ENCODE measurements at regions not wholly inside any gene's neighbourhood (a gene's known extent, or its start where the extent isn't known, plus 50 kb on each side); places are given as distances from the start of the nearest gene placed in this dataset.

- WGBS, result 64% methylated on average over 6 of the region's 6 CpGs
- H3K27ac ChIP-seq (ENCODE audit: low read depth, low read length), result no peak overlapping the region
- peaks cover 18% of the 10 kb centered on the region for H3K4me1 ChIP-seq (ENCODE audit: insufficient read depth, low read length)
- H3K4me3 ChIP-seq (ENCODE audit: low read length), result no peak overlapping the region
- H3K9me3 ChIP-seq (ENCODE audit: insufficient read depth, low read depth, low read length), result peaks cover 6% of the 10 kb centered on the region; the same call in 1 of the 2 replicates
- no peaks in the 10 kb centered on the region for H3K27me3 ChIP-seq (ENCODE audit: insufficient read depth, low read length)
- no peak overlapping the region for H3K9ac ChIP-seq (ENCODE audit: low read depth, low read length)
- no peaks in the 10 kb centered on the region for H3K36me3 ChIP-seq (ENCODE audit: insufficient read depth, low read length)
Observed at GRCh38 chr1:213830371-213830770, 157.4 kb upstream of the PROX1 start.

GRCh38 chr1:213840575-213840974, 147.2 kb upstream of the PROX1 start:
- no peak overlapping the region for H3K4me3 ChIP-seq (ENCODE audit: low read length)
- no peaks in the 10 kb centered on the region for H3K36me3 ChIP-seq (ENCODE audit: insufficient read depth, low read length)
- no peaks in the 10 kb centered on the region for H3K27me3 ChIP-seq (ENCODE audit: insufficient read depth, low read length)
- H3K9ac ChIP-seq (ENCODE audit: low read depth, low read length), result no peak overlapping the region
- no peaks in the 10 kb centered on the region for H3K4me1 ChIP-seq (ENCODE audit: insufficient read depth, low read length)
- no peak overlapping the region for H3K27ac ChIP-seq (ENCODE audit: low read depth, low read length)
- WGBS, result 87% methylated on average over 3 of the region's 3 CpGs
- no peaks in the 10 kb centered on the region for H3K9me3 ChIP-seq (ENCODE audit: insufficient read depth, low read depth, low read length)

- no peaks in the 10 kb centered on the region for H3K27me3 ChIP-seq (ENCODE audit: insufficient read depth, low read length)
- no peaks in the 10 kb centered on the region for H3K36me3 ChIP-seq (ENCODE audit: insufficient read depth, low read length)
- no peak overlapping the region for H3K9ac ChIP-seq (ENCODE audit: low read depth, low read length)
- no peaks in the 10 kb centered on the region for H3K4me1 ChIP-seq (ENCODE audit: insufficient read depth, low read length)
- H3K4me3 ChIP-seq (ENCODE audit: low read length), result no peak overlapping the region
- 89% methylated on average over 2 of the region's 2 CpGs for WGBS
- H3K27ac ChIP-seq (ENCODE audit: low read depth, low read length), result no peak overlapping the region
- H3K9me3 ChIP-seq (ENCODE audit: insufficient read depth, low read depth, low read length), result no peaks in the 10 kb centered on the region
Observed at GRCh38 chr1:213844632-213845031, 143.1 kb upstream of the PROX1 start.

GRCh38 chr1:213852107-213852506, 135.7 kb upstream of the PROX1 start:
- no peak overlapping the region for H3K4me3 ChIP-seq (ENCODE audit: low read length)
- no peaks in the 10 kb centered on the region for H3K9me3 ChIP-seq (ENCODE audit: insufficient read depth, low read depth, low read length)
- H3K27ac ChIP-seq (ENCODE audit: low read depth, low read length), result no peak overlapping the region
- whole genome bisulfite sequencing, result 96% methylated on average over 2 of the region's 2 CpGs
- H3K9ac ChIP-seq (ENCODE audit: low read depth, low read length), result no peak overlapping the region
- no peaks in the 10 kb centered on the region for H3K4me1 ChIP-seq (ENCODE audit: insufficient read depth, low read length)
- no peaks in the 10 kb centered on the region for H3K36me3 ChIP-seq (ENCODE audit: insufficient read depth, low read length)
- no peaks in the 10 kb centered on the region for H3K27me3 ChIP-seq (ENCODE audit: insufficient read depth, low read length)

- Histone ChIP-seq H3K36me3 (ENCODE audit: insufficient read depth, low read length) (no peaks in the 10 kb centered on the region), H3K27me3 (ENCODE audit: insufficient read depth, low read length) (no peaks in the 10 kb centered on the region), H3K4me3 (ENCODE audit: low read length) (no peak overlapping the region), H3K27ac (ENCODE audit: low read depth, low read length) (no peak overlapping the region), H3K9me3 (ENCODE audit: insufficient read depth, low read depth, low read length) (no peaks in the 10 kb centered on the region), H3K4me1 (ENCODE audit: insufficient read depth, low read length) (no peaks in the 10 kb centered on the region), H3K9ac (ENCODE audit: low read depth, low read length) (no peak overlapping the region)
- WGBS, result 95% methylated on average over 1 of the region's 1 CpG
Observed at GRCh38 chr1:213858581-213858980, 129.2 kb upstream of the PROX1 start.

GRCh38 chr1:213861841-213862240, 125.9 kb upstream of the PROX1 start:
- no peaks in the 10 kb centered on the region for H3K4me1 ChIP-seq (ENCODE audit: insufficient read depth, low read length)
- H3K27me3 ChIP-seq (ENCODE audit: insufficient read depth, low read length), result no peaks in the 10 kb centered on the region
- WGBS, result 93% methylated on average over 12 of the region's 12 CpGs
- H3K27ac ChIP-seq (ENCODE audit: low read depth, low read length), result no peak overlapping the region
- H3K9ac ChIP-seq (ENCODE audit: low read depth, low read length), result no peak overlapping the region
- no peak overlapping the region for H3K4me3 ChIP-seq (ENCODE audit: low read length)
- no peaks in the 10 kb centered on the region for H3K9me3 ChIP-seq (ENCODE audit: insufficient read depth, low read depth, low read length)
- H3K36me3 ChIP-seq (ENCODE audit: insufficient read depth, low read length), result no peaks in the 10 kb centered on the region

GRCh38 chr1:213864091-213864490, 123.7 kb upstream of the PROX1 start:
- Histone ChIP-seq H3K27me3 (ENCODE audit: insufficient read depth, low read length) (no peaks in the 10 kb centered on the region), H3K36me3 (ENCODE audit: insufficient read depth, low read length) (no peaks in the 10 kb centered on the region), H3K27ac (ENCODE audit: low read depth, low read length) (no peak overlapping the region), H3K4me3 (ENCODE audit: low read length) (no peak overlapping the region), H3K9ac (ENCODE audit: low read depth, low read length) (no peak overlapping the region), H3K4me1 (ENCODE audit: insufficient read depth, low read length) (no peaks in the 10 kb centered on the region), H3K9me3 (ENCODE audit: insufficient read depth, low read depth, low read length) (no peaks in the 10 kb centered on the region)
- WGBS, result 98% methylated on average over 4 of the region's 4 CpGs

GRCh38 chr1:213868482-213868881, 119.3 kb upstream of the PROX1 start:
- Histone ChIP-seq H3K9me3 (ENCODE audit: insufficient read depth, low read depth, low read length) (no peaks in the 10 kb centered on the region), H3K4me3 (ENCODE audit: low read length) (no peak overlapping the region), H3K36me3 (ENCODE audit: insufficient read depth, low read length) (no peaks in the 10 kb centered on the region), H3K9ac (ENCODE audit: low read depth, low read length) (no peak overlapping the region), H3K27me3 (ENCODE audit: insufficient read depth, low read length) (no peaks in the 10 kb centered on the region), H3K4me1 (ENCODE audit: insufficient read depth, low read length) (no peaks in the 10 kb centered on the region), H3K27ac (ENCODE audit: low read depth, low read length) (no peak overlapping the region)
- WGBS, result 90% methylated on average over 1 of the region's 2 CpGs

GRCh38 chr1:213871179-213871578, 116.6 kb upstream of the PROX1 start:
- H3K27ac ChIP-seq (ENCODE audit: low read depth, low read length), result no peak overlapping the region
- H3K4me1 ChIP-seq (ENCODE audit: insufficient read depth, low read length), result no peaks in the 10 kb centered on the region
- no peak overlapping the region for H3K4me3 ChIP-seq (ENCODE audit: low read length)
- H3K9ac ChIP-seq (ENCODE audit: low read depth, low read length), result no peak overlapping the region
- no peaks in the 10 kb centered on the region for H3K36me3 ChIP-seq (ENCODE audit: insufficient read depth, low read length)
- 94% methylated on average over 4 of the region's 4 CpGs for WGBS
- H3K9me3 ChIP-seq (ENCODE audit: insufficient read depth, low read depth, low read length), result no peaks in the 10 kb centered on the region
- no peaks in the 10 kb centered on the region for H3K27me3 ChIP-seq (ENCODE audit: insufficient read depth, low read length)

- Histone ChIP-seq H3K9ac (ENCODE audit: low read depth, low read length) (no peak overlapping the region), H3K27ac (ENCODE audit: low read depth, low read length) (no peak overlapping the region), H3K27me3 (ENCODE audit: insufficient read depth, low read length) (no peaks in the 10 kb centered on the region), H3K9me3 (ENCODE audit: insufficient read depth, low read depth, low read length) (no peaks in the 10 kb centered on the region), H3K4me1 (ENCODE audit: insufficient read depth, low read length) (no peaks in the 10 kb centered on the region), H3K36me3 (ENCODE audit: insufficient read depth, low read length) (no peaks in the 10 kb centered on the region), H3K4me3 (ENCODE audit: low read length) (no peak overlapping the region)
- WGBS, result 97% methylated on average over 7 of the region's 7 CpGs
Observed at GRCh38 chr1:213874789-213875188, 113.0 kb upstream of the PROX1 start.

GRCh38 chr1:213876531-213876930, 111.2 kb upstream of the PROX1 start:
- Histone ChIP-seq H3K9ac (ENCODE audit: low read depth, low read length) (no peak overlapping the region), H3K4me1 (ENCODE audit: insufficient read depth, low read length) (no peaks in the 10 kb centered on the region), H3K27ac (ENCODE audit: low read depth, low read length) (no peak overlapping the region), H3K27me3 (ENCODE audit: insufficient read depth, low read length) (no peaks in the 10 kb centered on the region), H3K4me3 (ENCODE audit: low read length) (no peak overlapping the region), H3K36me3 (ENCODE audit: insufficient read depth, low read length) (no peaks in the 10 kb centered on the region), H3K9me3 (ENCODE audit: insufficient read depth, low read depth, low read length) (no peaks in the 10 kb centered on the region)

- Histone ChIP-seq H3K9ac (ENCODE audit: low read depth, low read length) (no peak overlapping the region), H3K9me3 (ENCODE audit: insufficient read depth, low read depth, low read length) (no peaks in the 10 kb centered on the region), H3K27me3 (ENCODE audit: insufficient read depth, low read length) (no peaks in the 10 kb centered on the region), H3K4me1 (ENCODE audit: insufficient read depth, low read length) (no peaks in the 10 kb centered on the region), H3K36me3 (ENCODE audit: insufficient read depth, low read length) (no peaks in the 10 kb centered on the region), H3K27ac (ENCODE audit: low read depth, low read length) (no peak overlapping the region), H3K4me3 (ENCODE audit: low read length) (no peak overlapping the region)
- 91% methylated on average over 2 of the region's 2 CpGs for WGBS
Observed at GRCh38 chr1:213883618-213884017, 104.2 kb upstream of the PROX1 start.

All from HUES64 (cell line).